HG03439 (cell line): ENCODE measurements at regions not wholly inside any gene's neighbourhood (a gene's known extent, or its start where the extent isn't known, plus 50 kb on each side); places are given as distances from the start of the nearest gene placed in this dataset.

ENCODE experiments used
- ATAC-seq: cut with Tn5 transposase; IDR thresholded peaks from one replicate; pipeline ENCODE4 v1.9.1; 2021; ENCODE audit warnings: mild to moderate bottlenecking, moderate library complexity; ENCODE audit not compliant: unreplicated experiment

DNA sequence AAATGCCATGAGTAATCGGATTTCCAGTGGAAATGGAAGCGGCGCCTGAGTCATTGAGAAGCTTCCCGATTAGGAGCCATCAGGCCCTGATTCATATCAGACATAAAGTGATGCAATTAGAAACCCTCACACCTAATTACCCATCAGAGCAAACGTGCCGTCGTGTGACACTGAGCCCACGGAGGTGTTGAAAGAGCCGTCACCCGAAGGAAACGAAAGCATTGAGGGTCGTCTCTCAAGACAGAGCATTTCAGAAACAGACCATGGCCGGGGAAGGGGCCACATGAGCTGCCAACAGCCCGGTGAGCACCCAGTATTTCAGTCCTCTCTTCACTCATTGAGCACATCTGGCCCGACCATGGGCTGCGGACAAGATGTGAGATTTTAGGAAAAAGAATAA, 829.3 kb downstream of the TBC1D22A start:
- ATAC-seq, result no peak

GRCh38 chr22:47591016-47591415, 828.6 kb downstream of the TBC1D22A start:
- no peak for ATAC-seq

- no peak for ATAC-seq
These were observed 827.1 kb downstream of the TBC1D22A start for GRCh38 chr22:47589271-47590250.

DNA sequence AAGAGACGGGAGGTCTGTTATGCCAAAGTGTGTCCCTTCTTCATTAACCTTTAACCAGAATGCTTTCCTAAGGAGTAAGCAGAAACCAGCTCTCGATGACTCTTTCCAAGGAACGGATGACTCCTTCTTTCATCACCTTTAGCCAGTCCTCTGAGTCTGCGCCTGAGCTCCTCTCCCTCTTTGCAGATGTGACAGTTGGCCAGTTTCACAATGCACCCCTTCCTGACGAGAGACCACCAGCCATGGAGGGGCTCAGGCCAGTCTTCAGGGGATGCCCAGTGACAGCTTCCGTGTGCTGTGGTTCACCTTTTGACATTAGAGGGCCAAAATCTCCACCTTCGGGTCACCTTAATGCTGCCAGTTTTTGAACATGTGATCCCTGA, 826.1 kb downstream of the TBC1D22A start:
- no peak for ATAC-seq

GRCh38 chr22:47587861-47588577, 825.6 kb downstream of the TBC1D22A start:
- no peak for ATAC-seq

DNA sequence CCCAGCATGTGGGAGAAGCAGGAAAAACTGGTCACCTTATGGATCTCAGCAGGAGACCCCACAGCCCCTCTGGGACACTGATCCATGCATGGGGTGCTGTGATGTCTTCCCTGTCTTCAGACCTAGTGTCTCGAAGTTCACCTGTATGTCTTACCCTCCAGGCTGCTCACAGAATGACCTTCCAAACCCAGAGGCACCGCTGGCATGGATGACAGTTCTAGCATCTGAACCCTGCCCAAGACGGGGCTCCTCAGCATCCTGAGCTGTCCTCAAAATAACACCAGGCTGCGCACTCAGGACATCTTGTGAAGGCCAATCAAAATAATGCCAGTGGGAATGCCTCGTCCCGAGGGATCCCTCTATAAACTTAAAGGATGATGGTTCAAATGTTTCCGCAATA, 824.9 kb downstream of the TBC1D22A start:
- no peak for ATAC-seq

DNA sequence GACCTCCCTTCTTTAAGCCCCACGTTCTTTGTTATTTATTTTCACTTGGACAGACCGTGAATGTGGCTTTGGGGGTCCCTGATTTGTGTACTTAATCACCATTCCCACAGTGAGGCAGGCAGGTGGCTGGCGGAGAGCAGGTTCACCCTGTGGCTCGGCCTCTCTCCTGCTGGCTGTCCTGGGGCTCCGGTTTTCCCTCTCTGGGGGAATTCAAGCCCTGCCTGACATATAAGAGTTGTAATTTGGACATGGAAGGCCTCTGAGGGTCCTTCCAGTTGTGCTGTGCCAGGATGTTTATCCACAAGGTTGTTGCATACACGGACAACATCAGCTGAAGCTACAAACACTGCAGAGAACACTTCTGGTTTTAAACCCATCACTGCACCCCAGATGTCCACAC, 824.5 kb downstream of the TBC1D22A start:
- ATAC-seq, result no peak

- no peak for ATAC-seq
These were observed 823.6 kb downstream of the TBC1D22A start for GRCh38 chr22:47586038-47586437.

- ATAC-seq, result no peak
These were observed 821.6 kb downstream of the TBC1D22A start for GRCh38 chr22:47583959-47584562.

DNA sequence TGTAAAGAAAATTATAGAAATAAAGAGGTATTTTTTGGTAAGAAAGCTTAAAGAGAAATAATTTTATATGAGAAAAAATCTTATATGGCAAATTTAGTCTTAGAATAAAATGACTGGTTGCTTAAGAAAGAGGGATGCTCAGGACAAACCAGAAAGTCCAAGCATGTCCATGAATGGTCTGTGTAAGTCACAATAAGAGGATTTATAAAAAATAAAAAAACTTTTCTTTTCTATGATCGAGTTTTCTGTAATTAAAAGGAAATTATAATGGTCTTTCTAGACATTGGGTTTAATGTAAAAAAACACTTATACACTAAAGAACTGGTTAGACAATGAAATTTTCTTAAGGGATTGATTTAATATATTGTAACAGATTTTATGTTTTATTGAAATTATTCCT, 819.6 kb downstream of the TBC1D22A start:
- no peak for ATAC-seq

- ATAC-seq, result no peak
These were observed 817.7 kb downstream of the TBC1D22A start for GRCh38 chr22:47580121-47580520.

GRCh38 chr22:47576908-47577307, 814.5 kb downstream of the TBC1D22A start:
- ATAC-seq, result no peak

- ATAC-seq, result no peak
These were observed 812.8 kb downstream of the TBC1D22A start for GRCh38 chr22:47575291-47575690.

DNA sequence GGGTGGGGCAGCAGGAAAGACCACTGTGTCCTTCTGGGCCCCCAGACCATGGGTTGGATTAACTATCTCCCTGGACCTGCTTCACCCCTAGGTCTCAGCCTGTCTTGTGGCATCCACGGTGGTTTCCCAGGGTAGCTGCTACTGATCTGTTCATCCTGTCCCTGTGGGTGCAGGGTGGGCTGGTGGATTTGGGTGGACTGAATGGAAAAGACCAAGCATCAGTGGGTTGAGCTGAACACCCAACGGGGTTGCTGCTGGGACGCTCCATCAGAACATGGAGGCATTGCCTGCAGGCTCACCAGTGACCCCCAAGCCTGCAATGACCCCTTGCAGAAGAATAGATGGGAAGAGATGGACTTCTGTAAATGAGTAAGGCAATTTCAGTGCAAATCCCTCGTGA, 812.1 kb downstream of the TBC1D22A start:
- no peak for ATAC-seq

- ATAC-seq, result no peak
These were observed 810.7 kb downstream of the TBC1D22A start for GRCh38 chr22:47573141-47573540.

DNA sequence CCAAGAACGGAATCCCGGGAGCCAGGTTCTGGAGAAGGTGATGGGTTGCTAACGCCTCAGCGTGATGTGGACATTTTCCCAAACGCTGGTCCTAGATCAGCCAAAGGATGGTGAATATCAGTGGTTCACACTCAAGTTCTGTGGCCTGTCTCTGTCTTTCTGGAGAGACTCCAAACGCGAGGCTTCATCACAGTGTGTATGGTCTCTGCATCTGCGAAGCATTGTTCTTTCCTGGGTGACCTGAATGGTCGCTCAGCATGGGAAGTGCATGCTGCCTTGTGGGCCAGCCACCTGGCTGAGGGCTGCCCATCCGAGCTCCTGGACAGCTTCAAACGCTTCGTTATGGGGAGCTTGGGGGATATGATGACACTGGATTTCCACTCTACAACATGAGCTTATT, 810.0 kb downstream of the TBC1D22A start:
- ATAC-seq, result no peak

DNA sequence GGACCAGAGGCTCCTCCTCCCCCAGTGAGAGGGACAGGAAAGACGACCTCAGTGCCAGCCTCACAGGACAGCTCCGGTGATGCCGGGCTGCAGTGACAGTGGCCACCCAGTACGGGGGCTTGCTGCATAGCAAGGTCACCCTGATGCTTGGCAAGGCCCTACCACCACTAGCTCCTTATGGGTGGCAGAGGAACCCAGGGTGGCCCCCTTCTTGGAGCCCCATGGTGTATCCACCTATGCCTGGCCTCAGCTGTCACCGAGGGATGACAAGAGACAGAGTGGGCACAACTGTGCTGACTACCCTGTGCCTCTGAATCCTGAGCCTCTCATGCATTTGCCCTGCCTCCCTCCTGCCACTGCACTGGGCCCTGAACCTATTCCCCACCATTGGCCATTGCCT, 809.2 kb downstream of the TBC1D22A start:
- no peak for ATAC-seq

DNA sequence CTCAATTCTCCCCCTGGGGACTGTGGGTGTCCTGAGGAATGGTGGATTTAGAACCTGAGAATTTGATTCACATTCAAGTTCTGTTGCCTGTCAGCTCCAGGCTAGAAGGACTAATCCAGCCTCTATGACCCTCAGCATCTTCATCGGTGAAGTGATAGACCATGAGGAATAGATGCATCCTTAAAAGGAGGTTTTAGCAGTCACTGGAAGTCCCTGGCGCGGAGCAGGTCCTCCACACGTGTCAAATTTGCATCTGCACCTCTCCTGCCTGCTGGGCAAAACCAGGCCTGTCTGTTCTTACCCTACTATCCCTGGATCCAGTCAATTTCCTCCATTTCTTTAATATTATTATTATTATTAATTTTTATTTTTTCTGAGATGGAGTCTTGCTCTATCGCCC, 808.4 kb downstream of the TBC1D22A start:
- no peak for ATAC-seq

DNA sequence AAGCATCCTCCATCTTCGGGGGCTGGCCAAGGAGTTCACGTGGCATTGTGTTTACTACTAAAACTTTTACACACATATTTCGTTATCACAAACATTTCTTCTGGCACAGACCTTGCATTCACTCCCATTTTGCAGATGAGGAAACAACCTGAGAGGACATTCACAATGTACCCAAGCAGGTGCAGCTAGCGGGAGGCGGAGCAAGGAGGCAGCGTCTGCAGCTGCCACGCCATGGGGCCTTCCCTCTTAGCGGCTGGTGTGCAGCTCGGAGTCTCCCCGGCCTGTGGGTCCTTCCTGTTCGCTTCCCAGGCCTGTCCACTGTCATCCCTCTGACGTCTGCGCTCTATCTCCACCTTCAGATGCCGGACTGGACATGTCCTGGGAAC, 807.8 kb downstream of the TBC1D22A start:
- no peak for ATAC-seq

DNA sequence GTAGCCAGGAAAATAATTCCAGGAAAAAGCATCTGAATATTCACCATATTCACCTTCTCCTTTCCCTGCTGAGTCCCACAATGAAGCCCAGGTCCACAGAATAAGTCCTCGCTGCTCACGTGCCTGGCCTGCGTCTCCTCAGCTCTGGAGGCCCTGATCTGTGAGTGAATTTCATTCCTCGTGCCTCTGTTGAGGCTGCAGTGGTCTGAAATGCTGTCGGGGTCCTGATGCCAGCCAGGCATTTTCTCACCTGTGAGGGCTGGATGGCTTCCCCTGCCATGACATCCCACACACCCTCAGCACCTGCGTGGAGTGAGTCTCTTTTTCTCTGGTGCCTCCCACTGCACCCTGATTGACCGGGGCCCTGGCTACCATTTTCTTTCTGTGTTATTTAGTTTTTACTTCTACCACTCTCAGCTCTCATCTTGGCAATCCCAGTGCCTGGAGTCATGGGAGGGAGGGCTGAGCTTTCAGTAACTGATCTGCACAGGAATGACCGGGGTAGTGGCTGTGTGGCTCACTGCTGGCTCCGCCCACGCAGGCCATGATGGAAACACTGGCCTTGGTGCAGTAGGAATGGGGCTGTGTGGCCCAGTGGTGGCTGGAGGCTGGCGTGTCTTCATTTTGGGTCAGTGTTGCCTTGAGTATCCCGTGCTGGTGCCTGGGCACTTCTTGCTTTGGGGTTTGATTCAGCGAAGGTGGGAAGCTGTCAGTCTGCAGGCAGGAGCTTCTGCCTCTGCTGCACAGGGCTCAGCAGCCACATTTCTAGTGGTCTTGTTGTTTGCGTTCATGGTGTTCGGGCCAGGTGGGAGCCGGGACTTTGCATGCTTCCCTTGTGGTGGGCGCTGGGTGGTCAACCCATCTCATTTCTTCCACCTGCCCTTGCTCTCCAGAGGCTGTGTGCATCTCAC, 807.2 kb downstream of the TBC1D22A start:
- no peak for ATAC-seq

- no peak for ATAC-seq
These were observed 806.2 kb downstream of the TBC1D22A start for GRCh38 chr22:47568700-47569099.
